HCT116 (cell line): ENCODE measurements at regions not wholly inside any gene's neighbourhood (a gene's known extent, or its start where the extent isn't known, plus 50 kb on each side); places are given as distances from the start of the nearest gene placed in this dataset.
"Not testable (repeated sequence)": the region's sequence is repeated elsewhere in the genome, so short reads cannot be mapped to it uniquely, and the experiment has no call there.

ENCODE experiments used
- ATAC-seq: fragments of 200-7000 bp; cut with Tn5 transposase; 2 replicates; pipeline ENCODE4 v1.9.1; 2020; ENCODE audit warnings: mild to moderate bottlenecking, moderate library complexity
- BruUV-seq: library from RNA; stranded (reverse); fragments of 400-500 nt; replicated peaks from 2 replicates; lab custom pipeline; 2021; lab: Mats Ljungman, UMichigan
- CTCF ChIA-PET: fragments of 300-600 bp; sonication (Branson Sonifier 250); formaldehyde crosslinking; loops from one replicate; lab custom pipeline; 2021; ENCODE audit warnings: antibody characterized with exemption; lab: Charles Lee
- POLR2A ChIA-PET: fragments of 300-600, 350-600 bp; sonication (Branson Sonifier 250); formaldehyde crosslinking; loops from one replicate; lab custom pipeline; 2021; ENCODE audit warnings: antibody characterized with exemption; lab: Charles Lee
- RAD21 ChIA-PET, 2 experiments: fragments of 300-600 bp; sonication (Branson Sonifier 250); formaldehyde crosslinking; loops; one replicate each; lab custom pipeline; 2023; ENCODE audit warnings: low total read pairs in 2 of 2; ENCODE audit not compliant: uncharacterized antibody in 2 of 2, unreplicated experiment in 2 of 2, low non-redundant PET in 1 of 2; lab: Charles Lee
- DNase-seq: peaks from one replicate; pipeline ENCODE4 v3.0.0-alpha.2; 2010; ENCODE audit warnings: low read depth, low spot score
- H2AFZ ChIP-seq: fragments of 200-600 bp; shearing (Covaris generic), sonication (generic); 2 replicates; pipeline ENCODE4 v1.6.1; 2017; ENCODE audit warnings: low read depth, mixed run types, mixed read lengths, antibody characterized with exemption, low read length; ENCODE audit not compliant: poor library complexity, severe bottlenecking
- H3K27ac ChIP-seq: 2 replicates; pipeline ENCODE4 v1.5.1; 2012; ENCODE audit warnings: low read depth, low read length
- H3K27me3 ChIP-seq: fragments of 200-600 bp; sonication (generic); 2 replicates; pipeline ENCODE4 v1.6.1; 2016; ENCODE audit warnings: mixed run types, low read length, mixed read lengths; ENCODE audit not compliant: insufficient read depth
- H3K36me3 ChIP-seq, 2 experiments: fragments of 200-500 bp in 1 of 2; fragments of 200-600 bp in 1 of 2; sonication (Bioruptor generic) in 1 of 2; sonication (generic) in 1 of 2; 2 replicates each; pipeline versions ENCODE4 v1.5.1 to v1.6.1; 2014 to 2016; ENCODE audit warnings: low read length in 2 of 2, inconsistent platforms in 1 of 2, mixed read lengths in 1 of 2, mixed run types in 1 of 2; ENCODE audit not compliant: insufficient read depth in 2 of 2, control insufficient read depth in 1 of 2
- H3K4me1 ChIP-seq, 2 experiments: fragments of 200-600 bp in 1 of 2; sonication (generic) in 1 of 2; 2 replicates each; pipeline versions ENCODE4 v1.5.1 to v1.6.1; 2012 to 2017; ENCODE audit warnings: low read length in 2 of 2, inconsistent platforms in 1 of 2, mild to moderate bottlenecking in 1 of 2, mixed read lengths in 1 of 2, mixed run types in 1 of 2, moderate library complexity in 1 of 2; ENCODE audit not compliant: insufficient read depth in 2 of 2, control insufficient read depth in 1 of 2
- H3K4me2 ChIP-seq: fragments of 200-600 bp; sonication (generic); 2 replicates; pipeline ENCODE4 v1.6.1; 2017; ENCODE audit warnings: mixed run types, low read length, mixed read lengths
- H3K4me3 ChIP-seq, 2 experiments: fragments of 200-600 bp in 1 of 2; sonication (generic) in 1 of 2; replicated peaks in 1 of 2; 2 replicates each; pipeline ENCODE4 v1.5.1; 2011 to 2016; ENCODE audit warnings: low read length in 2 of 2, control low read depth in 1 of 2, low read depth in 1 of 2, mild to moderate bottlenecking in 1 of 2, mixed read lengths in 1 of 2, mixed run types in 1 of 2
- H3K79me2 ChIP-seq: fragments of 200-600 bp; sonication (generic); 2 replicates; pipeline ENCODE4 v1.6.1; 2017; ENCODE audit warnings: mild to moderate bottlenecking, mixed run types, low read length, moderate library complexity, mixed read lengths; ENCODE audit not compliant: insufficient read depth
- H3K9ac ChIP-seq: fragments of 200-600 bp; sonication (generic); 2 replicates; pipeline ENCODE4 v1.6.1; 2016; ENCODE audit warnings: low read length, mixed read lengths
- H3K9me2 ChIP-seq: fragments of 200-600 bp; sonication (generic), shearing (Covaris generic); 2 replicates; pipeline ENCODE4 v1.6.1; 2017; ENCODE audit warnings: mixed run types, mild to moderate bottlenecking, moderate library complexity; ENCODE audit not compliant: insufficient read depth
- H3K9me3 ChIP-seq, 2 experiments: fragments of 200-500 bp in 1 of 2; fragments of 200-600 bp in 1 of 2; sonication (Bioruptor generic) in 1 of 2; sonication (generic) in 1 of 2; 2 replicates each; pipeline ENCODE4 v1.6.1; 2014 to 2017; ENCODE audit warnings: low read length in 2 of 2, mixed read lengths in 2 of 2, inconsistent platforms in 1 of 2, low read depth in 1 of 2, mild to moderate bottlenecking in 1 of 2, mixed run types in 1 of 2, moderate library complexity in 1 of 2; ENCODE audit not compliant: control insufficient read depth in 1 of 2, insufficient read depth in 1 of 2
- H4K20me1 ChIP-seq: fragments of 200-600 bp; sonication (generic), shearing (Covaris generic); 2 replicates; pipeline ENCODE4 v1.6.1; 2017; ENCODE audit warnings: mixed run types, mild to moderate bottlenecking, moderate library complexity; ENCODE audit not compliant: insufficient read depth
- CBX3 ChIP-seq: IDR thresholded peaks from 2 replicates; pipeline ENCODE4 v1.6.1; 2012; ENCODE audit warnings: low read depth
- CEBPB ChIP-seq: IDR thresholded peaks from 2 replicates; pipeline ENCODE4 v1.6.1; 2012; ENCODE audit warnings: low read depth
- CTCF ChIP-seq, 3 experiments: fragments of 200-600 bp in 1 of 3; sonication (generic) in 1 of 3; IDR thresholded peaks in 2 of 3; conservative IDR thresholded peaks in 1 of 3; 2 replicates each; pipeline ENCODE4 v1.5.1; 2012 to 2017; ENCODE audit warnings: low read depth in 2 of 3, low read length in 2 of 3, antibody characterized with exemption in 1 of 3, borderline replicate concordance in 1 of 3, control low read depth in 1 of 3, mild to moderate bottlenecking in 1 of 3, mixed read lengths in 1 of 3, mixed run types in 1 of 3, moderate library complexity in 1 of 3; ENCODE audit not compliant: insufficient read depth in 1 of 3
- ELF1 ChIP-seq: IDR thresholded peaks from 2 replicates; pipeline ENCODE4 v1.6.1; 2012; ENCODE audit warnings: low read depth, borderline replicate concordance
- EZH2 ChIP-seq: fragments of 200-600 bp; sonication (generic); IDR thresholded peaks from 2 replicates; pipeline ENCODE4 v1.6.1; 2017; ENCODE audit warnings: antibody characterized with exemption, mixed run types
- POLR2A ChIP-seq: IDR thresholded peaks from 2 replicates; pipeline ENCODE4 v1.7.0; 2011; ENCODE audit warnings: borderline replicate concordance; ENCODE audit not compliant: insufficient read depth, insufficient read length; ENCODE audit errors: extremely low read depth
- SIN3A ChIP-seq: IDR thresholded peaks from 2 replicates; pipeline ENCODE4 v1.6.1; 2012; ENCODE audit warnings: low read depth
- SP1 ChIP-seq: IDR thresholded peaks from 2 replicates; pipeline ENCODE4 v1.6.1; 2012; ENCODE audit warnings: low read depth
- TCF7L2 ChIP-seq: IDR thresholded peaks from 2 replicates; pipeline ENCODE4 v1.7.0; 2011; ENCODE audit warnings: borderline replicate concordance, inconsistent platforms; ENCODE audit not compliant: insufficient read depth, insufficient read length; ENCODE audit errors: extremely low read depth
- ZNF274 ChIP-seq: fragments of 200-500 bp; sonication (Bioruptor generic); IDR thresholded peaks from 2 replicates; pipeline ENCODE4 v1.6.1; 2014; ENCODE audit warnings: mild to moderate bottlenecking, low read depth, low read length, inconsistent platforms
- intact Hi-C: fragments of 100-400 bp; cut with micrococcal nuclease; formaldehyde crosslinking; loops from 2 replicates; pipeline ENCODE4 v1.10.0; 2022
- TF ChIP-seq, protein P1 (sequence below): IDR thresholded peaks from 2 replicates; pipeline ENCODE4 v1.6.1; 2012

- DNase-seq (no peak), ATAC-seq (no peak)
- H3K4me1 ChIP-seq: no peaks in the 10 kb centered on the region
- no peak overlapping the region for H2AFZ ChIP-seq
- POLR2A ChIA-PET: no interaction called here
- H3K36me3 ChIP-seq: no peaks in the 10 kb centered on the region
- BruUV-seq: no TSS peak
- H3K9me3 ChIP-seq: no peaks in the 10 kb centered on the region
- H3K27me3 ChIP-seq: no peaks in the 10 kb centered on the region
- CTCF ChIA-PET: no interaction called here
- no peak for TF ChIP-seq ELF1
- no peak for TF ChIP-seq CEBPB
- no peak for TF ChIP-seq POLR2A
- TF ChIP-seq SIN3A: no peak
- TF ChIP-seq SP1: no peak
- TF ChIP-seq EZH2: no peak
- TF ChIP-seq, protein P1, sequence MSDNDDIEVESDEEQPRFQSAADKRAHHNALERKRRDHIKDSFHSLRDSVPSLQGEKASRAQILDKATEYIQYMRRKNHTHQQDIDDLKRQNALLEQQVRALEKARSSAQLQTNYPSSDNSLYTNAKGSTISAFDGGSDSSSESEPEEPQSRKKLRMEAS: no peak
- no peak for TF ChIP-seq TCF7L2
- TF ChIP-seq CBX3: no peak
- no peak for TF ChIP-seq ZNF274
- intact Hi-C loops: no loop called here
- no peaks in the 10 kb centered on the region for H3K9me2 ChIP-seq
- H3K79me2 ChIP-seq: no peaks in the 10 kb centered on the region
- no peak overlapping the region for H3K27ac ChIP-seq
- H3K4me3 ChIP-seq: no peak overlapping the region
- no peak overlapping the region for H3K4me2 ChIP-seq
- RAD21 ChIA-PET: no interaction called here
- no peak overlapping the region for H3K9ac ChIP-seq
- H4K20me1 ChIP-seq: no peaks in the 10 kb centered on the region
Measured at GRCh38 chr6:128704601-128705000, 178.3 kb upstream of the LAMA2 start.

DNA sequence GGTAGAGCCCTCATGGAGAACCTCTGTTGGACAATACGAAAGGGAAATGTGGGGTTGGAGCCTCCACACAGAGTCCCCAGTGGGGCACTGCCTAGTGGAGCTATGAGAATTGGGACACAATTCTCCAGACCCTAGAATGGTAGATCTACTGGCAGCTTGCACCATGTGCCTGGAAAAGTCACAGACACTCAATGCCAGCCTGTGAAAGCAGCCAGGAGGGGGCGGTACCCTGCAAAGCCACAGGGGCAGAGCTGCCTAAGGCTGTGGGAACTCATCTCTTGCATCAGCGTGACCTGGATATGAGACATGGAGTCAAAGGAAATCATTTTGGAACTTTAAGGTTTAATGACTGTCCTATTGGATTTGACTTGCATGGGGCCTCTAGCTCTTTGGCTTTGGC is 179.1 kb upstream of the LAMA2 start:
- H3K4me1 ChIP-seq, POLR2A ChIA-PET, DNase-seq, BruUV-seq, H3K27ac ChIP-seq, H3K9ac ChIP-seq, CTCF ChIA-PET, H3K36me3 ChIP-seq, H3K4me3 ChIP-seq, RAD21 ChIA-PET, H4K20me1 ChIP-seq, H3K9me2 ChIP-seq, ATAC-seq, H3K79me2 ChIP-seq, H3K4me2 ChIP-seq, H3K27me3 ChIP-seq, intact Hi-C loops, H3K9me3 ChIP-seq, H2AFZ ChIP-seq: not testable (repeated sequence)
- 0 out of 6 replicates have a peak, but pooled peaks of 1 of the 3 experiments have one; percentile 2 for TF ChIP-seq CTCF (IDR thresholded peaks at IDR 0.05 in 2 of 3, conservative IDR thresholded peaks at IDR 0.05 in 1 of 3; ENCODE audit: borderline replicate concordance in 1 of 3, insufficient read depth in 1 of 3, low read depth in 2 of 3, low read length in 2 of 3)
